ENCODE measurements at regions not wholly inside any gene's neighbourhood (a gene's known extent, or its start where the extent isn't known, plus 50 kb on each side); places are given as distances from the start of the nearest gene placed in this dataset.

DNA sequence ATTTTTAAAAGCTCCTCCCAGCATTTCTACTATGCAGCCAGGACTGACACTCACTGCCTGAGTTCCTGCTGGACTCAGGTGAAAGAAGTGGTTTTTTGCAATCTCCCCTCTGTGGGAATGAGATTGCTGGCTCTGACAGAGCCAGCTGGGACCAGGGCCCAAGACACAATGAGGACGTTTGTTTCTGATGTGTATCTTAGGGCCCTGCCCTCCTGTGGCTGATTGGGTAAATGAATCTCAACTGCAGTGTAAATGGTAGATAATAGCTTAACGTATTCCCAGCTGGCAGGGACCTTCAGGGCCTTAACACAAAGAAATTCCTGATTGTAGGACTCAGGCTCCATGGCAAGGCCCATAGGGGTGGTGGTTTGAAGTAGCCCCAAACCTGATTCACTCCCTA, 85.8 kb upstream of the PRPS1 start:
- TF ChIP-seq, protein P1, sequence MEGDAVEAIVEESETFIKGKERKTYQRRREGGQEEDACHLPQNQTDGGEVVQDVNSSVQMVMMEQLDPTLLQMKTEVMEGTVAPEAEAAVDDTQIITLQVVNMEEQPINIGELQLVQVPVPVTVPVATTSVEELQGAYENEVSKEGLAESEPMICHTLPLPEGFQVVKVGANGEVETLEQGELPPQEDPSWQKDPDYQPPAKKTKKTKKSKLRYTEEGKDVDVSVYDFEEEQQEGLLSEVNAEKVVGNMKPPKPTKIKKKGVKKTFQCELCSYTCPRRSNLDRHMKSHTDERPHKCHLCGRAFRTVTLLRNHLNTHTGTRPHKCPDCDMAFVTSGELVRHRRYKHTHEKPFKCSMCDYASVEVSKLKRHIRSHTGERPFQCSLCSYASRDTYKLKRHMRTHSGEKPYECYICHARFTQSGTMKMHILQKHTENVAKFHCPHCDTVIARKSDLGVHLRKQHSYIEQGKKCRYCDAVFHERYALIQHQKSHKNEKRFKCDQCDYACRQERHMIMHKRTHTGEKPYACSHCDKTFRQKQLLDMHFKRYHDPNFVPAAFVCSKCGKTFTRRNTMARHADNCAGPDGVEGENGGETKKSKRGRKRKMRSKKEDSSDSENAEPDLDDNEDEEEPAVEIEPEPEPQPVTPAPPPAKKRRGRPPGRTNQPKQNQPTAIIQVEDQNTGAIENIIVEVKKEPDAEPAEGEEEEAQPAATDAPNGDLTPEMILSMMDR (conservative IDR thresholded peaks at IDR 0.05; ENCODE audit: low read length): peak; percentile 52
- no peak for TF ChIP-seq EZH2phosphoT487 (IDR thresholded peaks at IDR 0.05; ENCODE audit: borderline replicate concordance, low read depth, low read length)
